HG03565 (cell line): ENCODE measurements at regions not wholly inside any gene's neighbourhood (a gene's known extent, or its start where the extent isn't known, plus 50 kb on each side); places are given as distances from the start of the nearest gene placed in this dataset.

Experiments
- ATAC-seq: cut with Tn5 transposase; IDR thresholded peaks from one replicate; pipeline ENCODE4 v1.9.1; 2021; ENCODE audit warnings: mild to moderate bottlenecking, moderate library complexity; ENCODE audit not compliant: unreplicated experiment

- ATAC-seq: no peak
These were observed 55.8 kb downstream of the KCNE4 start for GRCh38 chr2:223107825-223108224.

GRCh38 chr2:223108351-223109050, 56.5 kb downstream of the KCNE4 start:
- no peak for ATAC-seq

- ATAC-seq: no peak
These were observed 57.4 kb downstream of the KCNE4 start for GRCh38 chr2:223109341-223109740.

GRCh38 chr2:223113161-223113560, 61.2 kb downstream of the KCNE4 start:
- ATAC-seq: no peak

- ATAC-seq: no peak
These were observed 62.2 kb downstream of the KCNE4 start for GRCh38 chr2:223114170-223114569.

GRCh38 chr2:223114917-223115316, 62.9 kb downstream of the KCNE4 start:
- no peak for ATAC-seq

GRCh38 chr2:223117533-223117932, 65.5 kb downstream of the KCNE4 start:
- ATAC-seq: no peak

- no peak for ATAC-seq
These were observed 69.3 kb downstream of the KCNE4 start for GRCh38 chr2:223121283-223121682.

GRCh38 chr2:223122781-223123180, 70.8 kb downstream of the KCNE4 start:
- no peak for ATAC-seq

GRCh38 chr2:223123855-223124610, 72.0 kb downstream of the KCNE4 start:
- no peak for ATAC-seq

- no peak for ATAC-seq
These were observed 89.6 kb downstream of the KCNE4 start for GRCh38 chr2:223141606-223142005.

- ATAC-seq: no peak
These were observed 90.1 kb downstream of the KCNE4 start for GRCh38 chr2:223142118-223142517.

GRCh38 chr2:223147431-223147830, 95.4 kb downstream of the KCNE4 start:
- ATAC-seq: no peak

- ATAC-seq: no peak
These were observed 96.5 kb downstream of the KCNE4 start for GRCh38 chr2:223148516-223148915.

GRCh38 chr2:223155956-223156355, 104.0 kb downstream of the KCNE4 start:
- no peak for ATAC-seq

GRCh38 chr2:223161873-223162458, 110.0 kb downstream of the KCNE4 start:
- ATAC-seq: no peak

- no peak for ATAC-seq
These were observed 113.6 kb downstream of the KCNE4 start for GRCh38 chr2:223165423-223166214.

GRCh38 chr2:223166215-223166493, 114.2 kb downstream of the KCNE4 start:
- no peak for ATAC-seq

- peak; percentile 50 for ATAC-seq
These were observed 115.1 kb downstream of the KCNE4 start for GRCh38 chr2:223166983-223167650.

- peak; percentile 51 for ATAC-seq
These were observed 118.0 kb downstream of the KCNE4 start for GRCh38 chr2:223169830-223170605.
